Thyroid gland (tissue), 4 donors: ENCODE measurements at regions not wholly inside any gene's neighbourhood (a gene's known extent, or its start where the extent isn't known, plus 50 kb on each side); places are given as distances from the start of the nearest gene placed in this dataset.

Experiments
- CTCF ChIP-seq, 6 experiments: fragments of 200-600 bp in 3 of 6; fragments of 450-650 bp in 3 of 6; sonication (generic) in 3 of 6; IDR thresholded peaks; one replicate each; pipeline ENCODE4 v1.5.1; 2016 to 2019; ENCODE audit warnings: antibody characterized with exemption in 6 of 6, mild to moderate bottlenecking in 2 of 6, inconsistent platforms in 1 of 6, moderate library complexity in 1 of 6
- POLR2A ChIP-seq, 2 donors: fragments of 450-650 bp; IDR thresholded peaks; one replicate each; pipeline ENCODE4 v1.6.1; 2017; ENCODE audit warnings: antibody characterized with exemption in 2 of 2, mild to moderate bottlenecking in 2 of 2, moderate library complexity in 1 of 2

DNA sequence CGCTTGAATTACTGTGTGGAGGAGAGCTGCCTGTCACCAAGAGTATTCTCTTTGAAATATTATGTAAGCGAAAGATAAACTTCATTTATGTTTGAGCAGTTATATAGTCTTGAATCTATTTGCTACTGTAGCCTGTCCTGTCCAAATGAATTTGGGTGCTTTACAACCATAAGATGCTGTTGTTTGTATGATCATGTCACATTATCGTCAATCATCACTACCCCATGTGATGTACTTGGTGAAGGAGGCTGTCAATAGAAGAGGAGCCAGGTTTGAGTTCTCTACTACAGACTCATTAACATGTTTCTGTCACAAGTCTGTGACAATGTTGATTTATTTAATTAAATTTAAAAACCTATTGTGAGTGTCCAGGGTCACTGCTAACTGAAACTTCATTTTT is 403.3 kb upstream of the MEF2C start:
- TF ChIP-seq CTCF (IDR thresholded peaks at IDR 0.05) (no peak), POLR2A (IDR thresholded peaks at IDR 0.05) (no peak)
